HG02798 (cell line): ENCODE measurements at regions not wholly inside any gene's neighbourhood (a gene's known extent, or its start where the extent isn't known, plus 50 kb on each side); places are given as distances from the start of the nearest gene placed in this dataset.

Experiments used
- ATAC-seq: cut with Tn5 transposase; IDR thresholded peaks from one replicate; pipeline ENCODE4 v1.9.1; 2021; ENCODE audit warnings: mild to moderate bottlenecking; ENCODE audit not compliant: unreplicated experiment, poor library complexity

GRCh38 chr2:120401275-120402066 lies 55.5 kb downstream of the INHBB start:
- no peak for ATAC-seq

GRCh38 chr2:120402067-120402433 lies 56.1 kb downstream of the INHBB start:
- ATAC-seq = no peak

GRCh38 chr2:120402508-120402907 lies 56.6 kb downstream of the INHBB start:
- ATAC-seq = no peak

- ATAC-seq = no peak
These were observed 57.3 kb downstream of the INHBB start for GRCh38 chr2:120403261-120403660.

- no peak for ATAC-seq
These were observed 57.7 kb downstream of the INHBB start for GRCh38 chr2:120403676-120404075.

- no peak for ATAC-seq
These were observed 58.3 kb downstream of the INHBB start for GRCh38 chr2:120404274-120404673.

GRCh38 chr2:120404941-120405758 lies 59.2 kb downstream of the INHBB start:
- no peak for ATAC-seq

GRCh38 chr2:120405759-120406099 lies 59.8 kb downstream of the INHBB start:
- ATAC-seq = no peak

GRCh38 chr2:120406566-120406965 lies 60.6 kb downstream of the INHBB start:
- no peak for ATAC-seq

GRCh38 chr2:120410487-120410886 lies 64.6 kb downstream of the INHBB start:
- no peak for ATAC-seq

GRCh38 chr2:120415060-120415459 lies 69.1 kb downstream of the INHBB start:
- ATAC-seq = no peak

GRCh38 chr2:120415728-120416509 lies 70.0 kb downstream of the INHBB start:
- no peak for ATAC-seq

- no peak for ATAC-seq
These were observed 72.3 kb downstream of the INHBB start for GRCh38 chr2:120418174-120418787.

GRCh38 chr2:120419073-120419472 lies 73.1 kb downstream of the INHBB start:
- ATAC-seq = no peak

GRCh38 chr2:120419955-120420354 lies 74.0 kb downstream of the INHBB start:
- ATAC-seq = no peak

- no peak for ATAC-seq
These were observed 75.3 kb downstream of the INHBB start for GRCh38 chr2:120421126-120421829.

GRCh38 chr2:120421830-120422175 lies 75.9 kb downstream of the INHBB start:
- no peak for ATAC-seq

GRCh38 chr2:120422465-120423160 lies 76.7 kb downstream of the INHBB start:
- ATAC-seq = no peak

- ATAC-seq = no peak
These were observed 77.4 kb downstream of the INHBB start for GRCh38 chr2:120423167-120423943.
